Spleen (tissue), 7 donors: ENCODE measurements at regions not wholly inside any gene's neighbourhood (a gene's known extent, or its start where the extent isn't known, plus 50 kb on each side); places are given as distances from the start of the nearest gene placed in this dataset.

Source experiments
- POLR2A ChIP-seq, 3 donors: fragments of 450-650 bp; IDR thresholded peaks; one replicate each; pipeline ENCODE4 v1.5.1; 2017; ENCODE audit warnings: antibody characterized with exemption in 3 of 3, mild to moderate bottlenecking in 1 of 3
- POLR2AphosphoS5 ChIP-seq, 3 donors: sonication (generic); formaldehyde crosslinking; IDR thresholded peaks; one replicate each; pipeline ENCODE4 v1.5.1; 2017; ENCODE audit warnings: antibody characterized with exemption in 3 of 3
- TF ChIP-seq, protein P1 (sequence below), 11 experiments: fragments of 200-600 bp in 7 of 11; fragments of 450-650 bp in 4 of 11; sonication (generic) in 4 of 11; IDR thresholded peaks in 8 of 11; conservative IDR thresholded peaks in 3 of 11; 1 replicate in 7 of 11; 2 replicates in 4 of 11; pipeline versions ENCODE4 v1.4.0 to v1.8.0; 2016 to 2021; ENCODE audit warnings: antibody characterized with exemption in 11 of 11, inconsistent platforms in 4 of 11, mild to moderate bottlenecking in 1 of 11
- donor health status: DM: no; HTN: no; CAD: no; lungs with moderate emphysema.
- donor health status: DM: no; HTN: no; CAD: no.
- donor health status: DM: no; HTN: no; CAD: no.

DNA sequence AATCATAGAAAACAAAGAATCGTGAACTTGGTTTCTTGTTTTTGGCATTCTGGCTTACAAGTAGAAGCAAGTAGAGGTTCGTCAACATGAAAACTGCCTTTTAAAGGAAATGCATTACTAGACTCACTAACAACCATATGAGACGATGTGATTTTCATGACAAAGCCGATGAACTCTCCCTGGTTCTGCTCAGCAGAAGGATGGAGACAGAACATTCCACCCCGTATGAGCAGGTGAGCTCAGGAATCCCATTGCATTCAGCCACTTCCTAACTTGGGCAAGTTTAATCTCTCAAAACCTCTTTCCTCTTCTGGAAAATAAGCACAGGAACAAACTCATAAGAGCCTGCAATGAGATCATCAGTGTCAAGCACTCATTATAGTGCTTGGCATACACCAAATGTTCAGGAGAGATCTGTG is 57.4 kb upstream of the SVIL start:
- TF ChIP-seq, protein P1, sequence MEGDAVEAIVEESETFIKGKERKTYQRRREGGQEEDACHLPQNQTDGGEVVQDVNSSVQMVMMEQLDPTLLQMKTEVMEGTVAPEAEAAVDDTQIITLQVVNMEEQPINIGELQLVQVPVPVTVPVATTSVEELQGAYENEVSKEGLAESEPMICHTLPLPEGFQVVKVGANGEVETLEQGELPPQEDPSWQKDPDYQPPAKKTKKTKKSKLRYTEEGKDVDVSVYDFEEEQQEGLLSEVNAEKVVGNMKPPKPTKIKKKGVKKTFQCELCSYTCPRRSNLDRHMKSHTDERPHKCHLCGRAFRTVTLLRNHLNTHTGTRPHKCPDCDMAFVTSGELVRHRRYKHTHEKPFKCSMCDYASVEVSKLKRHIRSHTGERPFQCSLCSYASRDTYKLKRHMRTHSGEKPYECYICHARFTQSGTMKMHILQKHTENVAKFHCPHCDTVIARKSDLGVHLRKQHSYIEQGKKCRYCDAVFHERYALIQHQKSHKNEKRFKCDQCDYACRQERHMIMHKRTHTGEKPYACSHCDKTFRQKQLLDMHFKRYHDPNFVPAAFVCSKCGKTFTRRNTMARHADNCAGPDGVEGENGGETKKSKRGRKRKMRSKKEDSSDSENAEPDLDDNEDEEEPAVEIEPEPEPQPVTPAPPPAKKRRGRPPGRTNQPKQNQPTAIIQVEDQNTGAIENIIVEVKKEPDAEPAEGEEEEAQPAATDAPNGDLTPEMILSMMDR (IDR thresholded peaks at IDR 0.05 in 8 of 11, conservative IDR thresholded peaks at IDR 0.05 in 3 of 11): no peak
- TF ChIP-seq POLR2A (IDR thresholded peaks at IDR 0.05) (no peak), POLR2AphosphoS5 (IDR thresholded peaks at IDR 0.05) (no peak)
